ENCODE measurements at regions not wholly inside any gene's neighbourhood (a gene's known extent, or its start where the extent isn't known, plus 50 kb on each side); places are given as distances from the start of the nearest gene placed in this dataset.

- H3K4me3 ChIP-seq (ENCODE audit: low read depth, low read length) = no peak overlapping the region
- TF ChIP-seq CTCF (IDR thresholded peaks at IDR 0.05; ENCODE audit: low read depth, low read length) = no peak
Measured at GRCh38 chr20:61159957-61160686, 91.9 kb upstream of the CDH4 start.

- TF ChIP-seq CTCF (IDR thresholded peaks at IDR 0.05; ENCODE audit: low read depth, low read length) = 0 out of 2 replicates have a peak, but pooled peaks have one; percentile 29
- no peak overlapping the region for H3K4me3 ChIP-seq (ENCODE audit: low read depth, low read length)
Measured at GRCh38 chr20:61161726-61162390, 90.2 kb upstream of the CDH4 start.

GRCh38 chr20:61162451-61162850 is 89.6 kb upstream of the CDH4 start:
- no peak overlapping the region for H3K4me3 ChIP-seq (ENCODE audit: low read depth, low read length)
- TF ChIP-seq CTCF (IDR thresholded peaks at IDR 0.05; ENCODE audit: low read depth, low read length) = no peak

- TF ChIP-seq CTCF (IDR thresholded peaks at IDR 0.05; ENCODE audit: low read depth, low read length) = no peak
- H3K4me3 ChIP-seq (ENCODE audit: low read depth, low read length) = no peak overlapping the region
Measured at GRCh38 chr20:61163031-61163430, 89.0 kb upstream of the CDH4 start.

GRCh38 chr20:61166324-61166723 is 85.7 kb upstream of the CDH4 start:
- no peak overlapping the region for H3K4me3 ChIP-seq (ENCODE audit: low read depth, low read length)
- TF ChIP-seq CTCF (IDR thresholded peaks at IDR 0.05; ENCODE audit: low read depth, low read length) = no peak

- TF ChIP-seq CTCF (IDR thresholded peaks at IDR 0.05; ENCODE audit: low read depth, low read length) = no peak
- H3K4me3 ChIP-seq (ENCODE audit: low read depth, low read length) = no peak overlapping the region
Measured at GRCh38 chr20:61168605-61169004, 83.5 kb upstream of the CDH4 start.

- no peak overlapping the region for H3K4me3 ChIP-seq (ENCODE audit: low read depth, low read length)
- TF ChIP-seq CTCF (IDR thresholded peaks at IDR 0.05; ENCODE audit: low read depth, low read length) = no peak
Measured at GRCh38 chr20:61169874-61170273, 82.2 kb upstream of the CDH4 start.
